ENCODE measurements at regions not wholly inside any gene's neighbourhood (a gene's known extent, or its start where the extent isn't known, plus 50 kb on each side); places are given as distances from the start of the nearest gene placed in this dataset.

- DNase-seq (ENCODE audit: low read depth), result peak; percentile 91
- TF ChIP-seq, protein P1, sequence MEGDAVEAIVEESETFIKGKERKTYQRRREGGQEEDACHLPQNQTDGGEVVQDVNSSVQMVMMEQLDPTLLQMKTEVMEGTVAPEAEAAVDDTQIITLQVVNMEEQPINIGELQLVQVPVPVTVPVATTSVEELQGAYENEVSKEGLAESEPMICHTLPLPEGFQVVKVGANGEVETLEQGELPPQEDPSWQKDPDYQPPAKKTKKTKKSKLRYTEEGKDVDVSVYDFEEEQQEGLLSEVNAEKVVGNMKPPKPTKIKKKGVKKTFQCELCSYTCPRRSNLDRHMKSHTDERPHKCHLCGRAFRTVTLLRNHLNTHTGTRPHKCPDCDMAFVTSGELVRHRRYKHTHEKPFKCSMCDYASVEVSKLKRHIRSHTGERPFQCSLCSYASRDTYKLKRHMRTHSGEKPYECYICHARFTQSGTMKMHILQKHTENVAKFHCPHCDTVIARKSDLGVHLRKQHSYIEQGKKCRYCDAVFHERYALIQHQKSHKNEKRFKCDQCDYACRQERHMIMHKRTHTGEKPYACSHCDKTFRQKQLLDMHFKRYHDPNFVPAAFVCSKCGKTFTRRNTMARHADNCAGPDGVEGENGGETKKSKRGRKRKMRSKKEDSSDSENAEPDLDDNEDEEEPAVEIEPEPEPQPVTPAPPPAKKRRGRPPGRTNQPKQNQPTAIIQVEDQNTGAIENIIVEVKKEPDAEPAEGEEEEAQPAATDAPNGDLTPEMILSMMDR (IDR thresholded peaks at IDR 0.05; ENCODE audit: low read length, missing control alignments), result no peak
- peak overlapping the region; percentile 85 for H3K4me3 ChIP-seq (replicated peaks; ENCODE audit: low read depth, low read length)
These were observed 82.9 kb upstream of the C1QTNF9B start for GRCh38 chr13:23980160-23980551.

GRCh38 chr13:23983671-23984070, 86.4 kb upstream of the C1QTNF9B start:
- TF ChIP-seq, protein P1 (IDR thresholded peaks at IDR 0.05; ENCODE audit: low read length, missing control alignments), result no peak
- H3K4me3 ChIP-seq (replicated peaks; ENCODE audit: low read depth, low read length), result no peak overlapping the region
- DNase-seq (ENCODE audit: low read depth), result no peak

GRCh38 chr13:23984546-23984945, 87.2 kb upstream of the C1QTNF9B start:
- no peak for DNase-seq (ENCODE audit: low read depth)
- H3K4me3 ChIP-seq (replicated peaks; ENCODE audit: low read depth, low read length), result no peak overlapping the region
- TF ChIP-seq, protein P1 (IDR thresholded peaks at IDR 0.05; ENCODE audit: low read length, missing control alignments), result no peak

DNA sequence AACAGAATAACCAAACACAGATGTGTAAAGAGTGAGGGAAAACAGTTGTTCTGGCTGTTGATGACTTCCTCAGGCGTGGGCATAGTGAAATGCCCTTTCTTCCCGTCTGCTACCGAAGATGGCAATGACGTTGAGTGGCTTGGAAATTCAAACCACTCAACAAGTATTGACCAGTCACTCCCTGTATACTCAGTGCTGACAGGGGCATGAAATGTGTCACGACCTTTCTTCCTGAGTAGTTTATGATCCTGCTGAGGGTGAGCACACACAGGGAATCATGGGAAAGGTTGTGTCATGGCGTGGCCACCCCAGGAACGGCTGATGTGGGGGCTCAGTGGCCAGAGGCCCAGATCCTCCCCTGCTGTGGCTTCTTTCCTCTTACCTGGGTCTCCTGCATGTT, 87.8 kb upstream of the C1QTNF9B start:
- no peak overlapping the region for H3K4me3 ChIP-seq (replicated peaks; ENCODE audit: low read depth, low read length)
- no peak for DNase-seq (ENCODE audit: low read depth)
- TF ChIP-seq, protein P1 (IDR thresholded peaks at IDR 0.05; ENCODE audit: low read length, missing control alignments), result no peak

- DNase-seq (ENCODE audit: low read depth), result no peak
- TF ChIP-seq, protein P1 (IDR thresholded peaks at IDR 0.05; ENCODE audit: low read length, missing control alignments), result no peak
- no peak overlapping the region for H3K4me3 ChIP-seq (replicated peaks; ENCODE audit: low read depth, low read length)
These were observed 88.5 kb upstream of the C1QTNF9B start for GRCh38 chr13:23985839-23986238.

- TF ChIP-seq, protein P1 (IDR thresholded peaks at IDR 0.05; ENCODE audit: low read length, missing control alignments), result no peak
- peak; percentile 99 for DNase-seq (ENCODE audit: low read depth)
- H3K4me3 ChIP-seq (replicated peaks; ENCODE audit: low read depth, low read length), result no peak overlapping the region
These were observed 89.3 kb upstream of the C1QTNF9B start for GRCh38 chr13:23986619-23987018.

- TF ChIP-seq, protein P1 (IDR thresholded peaks at IDR 0.05; ENCODE audit: low read length, missing control alignments), result no peak
- no peak overlapping the region for H3K4me3 ChIP-seq (replicated peaks; ENCODE audit: low read depth, low read length)
- DNase-seq (ENCODE audit: low read depth), result peak; percentile 65
These were observed 90.1 kb upstream of the C1QTNF9B start for GRCh38 chr13:23987331-23987894.
